Skeletal muscle tissue (tissue), 3 donors: ENCODE measurements at regions not wholly inside any gene's neighbourhood (a gene's known extent, or its start where the extent isn't known, plus 50 kb on each side); places are given as distances from the start of the nearest gene placed in this dataset.

Source experiments
- H3K27ac ChIP-seq: one replicate; pipeline ENCODE4 v1.7.0; 2013; ENCODE audit warnings: mild to moderate bottlenecking, low read depth, low read length, inconsistent platforms
- H3K27me3 ChIP-seq, 3 donors: one replicate each; pipeline ENCODE4 v1.7.0; 2013; ENCODE audit warnings: low read length in 3 of 3; ENCODE audit not compliant: control insufficient read depth in 3 of 3, insufficient read depth in 3 of 3
- H3K36me3 ChIP-seq, 3 donors: one replicate each; pipeline ENCODE4 v1.7.0; 2013; ENCODE audit warnings: low read length in 3 of 3; ENCODE audit not compliant: control insufficient read depth in 3 of 3, insufficient read depth in 3 of 3
- H3K4me1 ChIP-seq, 3 donors: one replicate each; pipeline ENCODE4 v1.7.0; 2013; ENCODE audit warnings: low read length in 3 of 3, mild to moderate bottlenecking in 3 of 3; ENCODE audit not compliant: control insufficient read depth in 3 of 3, insufficient read depth in 3 of 3
- H3K4me3 ChIP-seq, 3 donors: one replicate each; pipeline ENCODE4 v1.7.0; 2013; ENCODE audit warnings: low read length in 3 of 3
- H3K9ac ChIP-seq, 3 donors: one replicate each; pipeline ENCODE4 v1.7.0; 2013; ENCODE audit warnings: low read length in 3 of 3, mild to moderate bottlenecking in 3 of 3, moderate library complexity in 2 of 3, low read depth in 1 of 3
- H3K9me3 ChIP-seq, 3 donors: one replicate each; pipeline ENCODE4 v1.7.0; 2013; ENCODE audit warnings: low read length in 3 of 3; ENCODE audit not compliant: control insufficient read depth in 3 of 3
- donor health status: Osteomylitis.

GRCh38 chr5:173667702-173668101 lies 51.3 kb upstream of the BOD1 start:
- Histone ChIP-seq H3K9ac (no peak overlapping the region), H3K27me3 (no peaks in the 10 kb centered on the region), H3K4me3 (no peak overlapping the region), H3K27ac (no peak overlapping the region), H3K4me1 (peaks cover 18 to 25% (median 20%) of the 10 kb centered on the region in 3 donors), H3K9me3 (peaks cover 0 to 8% (median 0%) of the 10 kb centered on the region in 3 donors), H3K36me3 (no peaks in the 10 kb centered on the region)

GRCh38 chr5:173668245-173668800 lies 51.9 kb upstream of the BOD1 start:
- H3K4me1 ChIP-seq, result peaks cover 23 to 31% (median 27%) of the 10 kb centered on the region in 3 donors
- H3K36me3 ChIP-seq, result no peaks in the 10 kb centered on the region
- H3K9ac ChIP-seq, result no peak overlapping the region

GRCh38 chr5:173668910-173669309 lies 52.5 kb upstream of the BOD1 start:
- Histone ChIP-seq H3K4me1 (peaks cover 26 to 37% (median 32%) of the 10 kb centered on the region in 3 donors), H3K9ac (no peak overlapping the region)

More at GRCh38 chr5:173668245-173668800, 51.9 kb upstream of the BOD1 start:
- H3K27me3 ChIP-seq, result no peaks in the 10 kb centered on the region
- H3K27ac ChIP-seq, result no peak overlapping the region
- peaks cover 0 to 8% (median 0%) of the 10 kb centered on the region in 3 donors for H3K9me3 ChIP-seq
- no peak overlapping the region for H3K4me3 ChIP-seq

GRCh38 chr5:173669483-173669882 lies 53.0 kb upstream of the BOD1 start:
- H3K4me3 ChIP-seq, result no peak overlapping the region
- H3K4me1 ChIP-seq, result peaks cover 26 to 42% (median 35%) of the 10 kb centered on the region in 3 donors
- no peaks in the 10 kb centered on the region for H3K36me3 ChIP-seq
- H3K9ac ChIP-seq, result no peak overlapping the region
- no peak overlapping the region for H3K27ac ChIP-seq
- H3K27me3 ChIP-seq, result no peaks in the 10 kb centered on the region
- H3K9me3 ChIP-seq, result peaks cover 0 to 8% (median 0%) of the 10 kb centered on the region in 3 donors

More at GRCh38 chr5:173668910-173669309, 52.5 kb upstream of the BOD1 start:
- peaks cover 0 to 8% (median 0%) of the 10 kb centered on the region in 3 donors for H3K9me3 ChIP-seq
- no peaks in the 10 kb centered on the region for H3K36me3 ChIP-seq
- no peak overlapping the region for H3K4me3 ChIP-seq
- no peak overlapping the region for H3K27ac ChIP-seq
- H3K27me3 ChIP-seq, result no peaks in the 10 kb centered on the region

GRCh38 chr5:173670130-173670651 lies 53.7 kb upstream of the BOD1 start:
- H3K4me3 ChIP-seq, result no peak overlapping the region
- peak overlapping the region in 2 of 3 donors; percentile 69 to 88 for H3K9ac ChIP-seq
- H3K27me3 ChIP-seq, result no peaks in the 10 kb centered on the region
- peaks cover 26 to 44% (median 37%) of the 10 kb centered on the region in 3 donors for H3K4me1 ChIP-seq
- peak overlapping the region; percentile 79 for H3K27ac ChIP-seq
- H3K9me3 ChIP-seq, result peaks cover 0 to 13% (median 0%) of the 10 kb centered on the region in 3 donors
- H3K36me3 ChIP-seq, result no peaks in the 10 kb centered on the region

- Histone ChIP-seq H3K9ac (peak overlapping the region; percentile 59 to 88 (median 69)), H3K4me3 (peak overlapping the region; percentile 60 to 66 (median 65)), H3K9me3 (peaks cover 0 to 19% (median 0%) of the 10 kb centered on the region in 3 donors), H3K27ac (peak overlapping the region; percentile 79), H3K27me3 (no peaks in the 10 kb centered on the region), H3K36me3 (no peaks in the 10 kb centered on the region), H3K4me1 (peaks cover 26 to 49% (median 43%) of the 10 kb centered on the region in 3 donors)
These were observed 54.3 kb upstream of the BOD1 start for GRCh38 chr5:173670791-173671120.

GRCh38 chr5:173671121-173671949 lies 54.9 kb upstream of the BOD1 start:
- H3K4me3 ChIP-seq, result peak overlapping the region; percentile 60 to 66 (median 65)
- no peaks in the 10 kb centered on the region for H3K27me3 ChIP-seq
- H3K9me3 ChIP-seq, result peaks cover 0 to 19% (median 0%) of the 10 kb centered on the region in 3 donors
- peak overlapping the region; percentile 79 for H3K27ac ChIP-seq
- peak overlapping the region; percentile 59 to 88 (median 69) for H3K9ac ChIP-seq
- H3K36me3 ChIP-seq, result no peaks in the 10 kb centered on the region
- peaks cover 26 to 49% (median 44%) of the 10 kb centered on the region in 3 donors for H3K4me1 ChIP-seq

- H3K27me3 ChIP-seq, result no peaks in the 10 kb centered on the region
- peaks cover 0 to 19% (median 0%) of the 10 kb centered on the region in 3 donors for H3K9me3 ChIP-seq
- peak overlapping the region; percentile 79 for H3K27ac ChIP-seq
- H3K9ac ChIP-seq, result peak overlapping the region in 1 of 3 donors; percentile 88
- no peak overlapping the region for H3K4me3 ChIP-seq
- peaks cover 26 to 49% (median 44%) of the 10 kb centered on the region in 3 donors for H3K4me1 ChIP-seq
- H3K36me3 ChIP-seq, result no peaks in the 10 kb centered on the region
These were observed 55.7 kb upstream of the BOD1 start for GRCh38 chr5:173672166-173672565.

GRCh38 chr5:173672891-173673290 lies 56.4 kb upstream of the BOD1 start:
- H3K9ac ChIP-seq, result peak overlapping the region in 1 of 3 donors; percentile 16
- H3K4me3 ChIP-seq, result peak overlapping the region in 1 of 3 donors; percentile 22
- no peaks in the 10 kb centered on the region for H3K36me3 ChIP-seq
- H3K9me3 ChIP-seq, result peaks cover 0 to 19% (median 0%) of the 10 kb centered on the region in 3 donors
- H3K4me1 ChIP-seq, result peaks cover 26 to 49% (median 44%) of the 10 kb centered on the region in 3 donors
- peak overlapping the region; percentile 54 for H3K27ac ChIP-seq
- H3K27me3 ChIP-seq, result no peaks in the 10 kb centered on the region
